ENCODE measurements at regions not wholly inside any gene's neighbourhood (a gene's known extent, or its start where the extent isn't known, plus 50 kb on each side); places are given as distances from the start of the nearest gene placed in this dataset.
A peak's percentile ranks its signal among the peaks of the same experiment; 100 is the strongest.

DNA sequence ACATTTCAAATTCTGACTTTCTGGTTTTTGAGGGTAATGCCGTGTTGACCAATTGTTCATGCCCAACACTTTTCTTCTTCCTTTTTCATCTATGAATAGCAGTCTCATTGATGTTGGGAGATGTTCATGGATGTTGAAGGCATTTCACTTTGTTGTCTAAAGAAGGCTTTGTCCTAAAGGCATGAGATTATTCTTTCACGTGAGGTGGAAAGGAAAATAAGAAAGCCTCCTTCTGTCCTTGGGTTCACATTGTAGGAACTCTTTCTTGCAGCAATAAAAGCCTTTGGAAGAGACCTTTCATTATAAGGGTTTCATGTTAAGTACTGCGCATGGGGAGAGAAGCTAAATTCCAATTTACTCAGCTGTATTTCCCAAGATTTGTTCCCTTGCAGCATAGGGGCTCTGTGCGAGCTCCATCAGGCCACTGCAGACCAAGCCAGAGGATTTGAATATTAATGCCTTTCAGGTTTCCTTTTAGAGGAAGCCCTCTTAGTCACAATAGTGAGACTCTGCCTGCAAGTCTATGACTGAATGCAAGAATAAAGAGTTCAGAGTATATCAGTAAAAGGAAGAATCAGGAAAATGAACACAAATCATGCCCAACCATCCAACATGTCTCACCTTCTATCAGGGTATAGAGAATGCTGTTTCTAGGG is 274.6 kb downstream of the TMEM38B start:
- H3K4me3 ChIP-seq (ENCODE audit: low read depth, low read length) = no peak overlapping the region
- DNase-seq (ENCODE audit: low read depth) = no peak

- no peak overlapping the region for H3K4me3 ChIP-seq (ENCODE audit: low read depth, low read length)
- no peak for DNase-seq (ENCODE audit: low read depth)
Observed at GRCh38 chr9:105969636-105970035, 275.3 kb downstream of the TMEM38B start.

- no peak for DNase-seq (ENCODE audit: low read depth)
- no peak overlapping the region for H3K4me3 ChIP-seq (ENCODE audit: low read depth, low read length)
Observed at GRCh38 chr9:105971986-105972385, 277.6 kb downstream of the TMEM38B start.

DNA sequence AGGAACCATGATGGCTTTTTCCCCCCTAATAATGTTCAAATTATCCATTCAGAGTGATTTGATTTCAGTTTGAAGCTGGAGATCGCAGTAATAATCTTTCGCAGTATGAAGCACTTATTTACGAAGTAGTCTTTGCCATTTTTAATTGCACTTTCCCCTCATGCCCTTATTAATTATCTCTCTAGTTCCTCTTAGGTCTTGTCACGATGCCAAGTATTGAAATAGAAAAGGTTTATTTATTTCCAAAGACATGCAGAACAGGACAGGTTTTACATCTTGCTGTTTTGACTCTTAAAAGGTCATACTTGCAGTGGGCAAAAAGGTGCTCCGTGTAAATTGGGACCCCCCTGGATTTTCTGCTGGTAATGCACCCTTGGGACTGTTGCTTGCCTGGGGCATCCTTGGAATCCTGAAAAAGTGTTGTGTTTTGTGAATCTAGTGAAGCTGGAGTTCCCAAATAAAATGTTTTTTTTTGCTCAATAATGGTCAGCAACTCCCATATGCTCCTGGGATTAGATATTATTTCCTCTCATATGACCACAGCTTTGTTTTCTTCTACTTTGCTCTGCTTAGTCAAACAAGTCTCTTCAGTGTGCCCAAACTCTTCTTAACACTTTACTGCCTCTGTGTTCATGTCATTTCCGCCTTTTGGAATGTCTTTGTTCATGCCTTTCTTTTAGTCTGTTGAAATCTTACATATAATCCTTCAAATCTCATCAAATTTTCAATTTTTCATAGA is 278.3 kb downstream of the TMEM38B start:
- DNase-seq (ENCODE audit: low read depth) = no peak
- no peak overlapping the region for H3K4me3 ChIP-seq (ENCODE audit: low read depth, low read length)

GRCh38 chr9:105973951-105974351 is 279.6 kb downstream of the TMEM38B start:
- DNase-seq (ENCODE audit: low read depth) = peak; percentile 62

DNA sequence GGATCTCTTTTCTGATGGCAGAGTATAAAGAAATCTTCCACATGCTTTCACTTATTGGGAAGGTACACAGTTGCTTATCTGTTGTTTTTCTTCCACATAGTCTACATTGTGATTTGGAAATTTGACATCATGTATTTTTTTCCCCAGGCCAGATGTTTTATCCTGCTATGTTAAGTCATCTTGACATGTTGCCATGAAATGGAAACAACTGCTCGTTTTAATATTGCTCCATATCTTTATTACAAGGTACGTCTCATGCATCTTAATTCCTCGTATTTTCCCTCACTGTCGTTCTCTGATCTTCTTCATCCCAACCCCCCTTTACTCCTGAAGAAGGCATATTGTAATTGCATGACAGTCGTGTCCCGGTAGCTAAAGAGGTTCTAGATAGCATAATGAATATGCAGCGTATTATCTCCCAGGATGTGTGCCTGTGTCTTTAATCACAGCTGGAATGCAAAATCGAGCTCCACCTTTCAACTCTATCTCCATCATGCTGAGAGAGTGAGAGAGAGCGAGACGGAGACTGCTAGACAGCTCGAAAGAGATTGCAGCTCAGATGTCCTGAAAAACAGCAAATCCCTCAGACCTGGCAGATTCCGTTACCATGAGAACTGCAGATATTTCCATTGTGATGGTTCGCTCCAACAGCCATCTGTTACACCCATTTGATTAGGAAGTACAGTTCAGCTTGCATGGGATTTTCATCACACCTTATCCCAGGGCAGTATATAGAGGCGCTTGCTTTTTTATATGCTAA is 281.7 kb downstream of the TMEM38B start:
- DNase-seq (ENCODE audit: low read depth) = peak; percentile 13
- H3K4me3 ChIP-seq (ENCODE audit: low read depth, low read length) = no peak overlapping the region

More at GRCh38 chr9:105973951-105974351, 279.6 kb downstream of the TMEM38B start:
- H3K4me3 ChIP-seq (ENCODE audit: low read depth, low read length) = no peak overlapping the region

DNA sequence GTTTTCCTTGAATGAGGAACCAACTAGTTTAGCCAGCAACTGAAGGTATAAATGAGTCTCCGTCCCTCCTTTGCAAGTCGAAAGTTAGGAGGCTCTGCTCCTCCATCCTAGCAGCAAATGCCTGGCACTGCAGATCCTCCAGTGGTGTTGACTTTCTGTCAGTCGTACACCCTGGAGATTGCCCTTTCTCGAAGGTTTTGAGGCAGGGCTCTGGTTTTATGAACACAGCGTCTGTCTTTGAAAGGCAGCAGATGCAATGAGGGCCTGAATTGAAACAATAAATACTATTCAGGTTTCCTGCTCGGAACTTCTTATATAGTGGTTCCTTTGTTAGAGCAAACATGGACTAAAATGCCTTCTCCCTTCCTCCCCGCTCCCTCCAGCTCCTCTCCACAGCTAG is 284.0 kb downstream of the TMEM38B start:
- DNase-seq (ENCODE audit: low read depth) = no peak

DNA sequence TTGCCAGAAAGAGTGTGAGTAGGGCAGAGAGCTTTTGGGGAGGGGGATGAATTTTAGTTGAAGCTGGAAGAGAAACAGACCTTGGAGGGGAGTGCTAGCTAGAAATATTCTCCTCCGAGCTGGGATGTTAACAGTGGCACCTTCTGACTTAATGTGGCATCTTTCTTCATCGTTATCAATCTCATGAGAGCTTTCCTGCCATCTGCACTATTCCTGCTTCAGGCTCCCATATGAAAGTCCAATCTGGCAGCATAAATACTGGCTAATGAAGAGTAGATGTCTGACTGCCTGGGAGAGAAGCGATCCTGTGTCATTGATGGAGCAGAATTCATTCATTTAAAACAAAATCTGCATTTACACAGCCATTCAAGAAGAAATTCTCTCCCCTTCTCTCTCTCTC is 284.5 kb downstream of the TMEM38B start:
- no peak overlapping the region for H3K4me3 ChIP-seq (ENCODE audit: low read depth, low read length)
- no peak for DNase-seq (ENCODE audit: low read depth)

More for the DNA sequence above, 284.0 kb downstream of the TMEM38B start:
- no peak overlapping the region for H3K4me3 ChIP-seq (ENCODE audit: low read depth, low read length)

DNA sequence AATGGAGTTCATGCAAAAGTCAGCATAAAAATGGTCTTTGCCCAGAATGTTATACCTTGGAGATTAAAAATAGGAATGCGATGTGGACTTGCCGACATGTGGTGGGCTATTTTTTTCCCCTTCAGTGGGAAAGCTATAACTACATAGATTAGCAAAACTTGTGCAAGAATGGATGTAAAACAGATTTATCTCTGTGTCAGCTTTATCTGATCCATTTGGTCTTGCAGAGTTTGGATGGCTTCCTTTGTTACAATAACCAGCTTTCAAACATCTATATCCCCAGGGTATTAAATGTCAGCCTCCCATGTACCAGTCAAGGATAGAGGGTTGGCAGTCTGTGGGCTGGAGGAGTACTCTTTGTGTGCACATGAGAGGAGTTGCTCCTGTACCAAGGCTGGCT is 284.9 kb downstream of the TMEM38B start:
- no peak overlapping the region for H3K4me3 ChIP-seq (ENCODE audit: low read depth, low read length)
- no peak for DNase-seq (ENCODE audit: low read depth)

- no peak overlapping the region for H3K4me3 ChIP-seq (ENCODE audit: low read depth, low read length)
- DNase-seq (ENCODE audit: low read depth) = no peak
Observed at GRCh38 chr9:105984714-105985113, 290.4 kb downstream of the TMEM38B start.

DNA sequence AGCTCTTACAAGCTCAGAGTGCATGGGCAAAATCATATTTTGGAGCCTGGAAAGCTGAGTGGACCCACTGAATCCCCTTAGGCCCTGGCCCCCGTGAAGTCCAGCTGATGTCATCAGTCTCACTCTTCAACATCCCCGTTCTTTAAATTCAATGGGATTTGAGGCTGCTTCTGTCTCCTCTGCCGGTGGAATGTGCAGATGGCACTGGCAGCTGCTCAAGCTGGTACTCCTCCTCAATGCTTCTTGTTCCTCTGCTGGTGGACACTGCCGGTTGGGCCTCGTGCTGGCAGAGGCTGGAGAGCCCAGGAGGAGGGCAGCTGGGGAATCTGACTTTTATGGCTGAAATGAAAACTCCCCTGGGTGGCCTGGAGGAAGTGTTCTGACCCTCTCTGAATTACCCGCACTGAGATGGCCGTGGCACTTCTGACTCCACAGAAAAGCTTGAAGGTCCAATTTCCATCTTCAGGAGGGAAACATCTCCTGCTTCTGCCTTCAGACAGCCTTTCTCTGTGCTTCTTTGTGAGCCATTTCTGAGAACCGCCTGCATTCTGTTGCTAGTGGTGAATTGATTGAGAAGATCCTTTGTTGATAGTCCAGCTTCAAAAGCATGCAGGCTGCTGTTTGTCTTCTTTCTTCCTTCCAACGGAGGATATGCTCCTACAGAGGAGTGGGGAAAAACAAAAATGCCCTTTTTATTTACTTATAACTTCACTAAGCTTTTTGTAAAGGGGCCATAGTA is 298.9 kb downstream of the TMEM38B start:
- DNase-seq (ENCODE audit: low read depth) = no peak
- no peak overlapping the region for H3K4me3 ChIP-seq (ENCODE audit: low read depth, low read length)

GRCh38 chr9:105993921-105994715 is 299.8 kb downstream of the TMEM38B start:
- no peak for DNase-seq (ENCODE audit: low read depth)
- H3K4me3 ChIP-seq (ENCODE audit: low read depth, low read length) = no peak overlapping the region

GRCh38 chr9:105994970-105995369 is 300.6 kb downstream of the TMEM38B start:
- no peak for DNase-seq (ENCODE audit: low read depth)
- H3K4me3 ChIP-seq (ENCODE audit: low read depth, low read length) = no peak overlapping the region

DNA sequence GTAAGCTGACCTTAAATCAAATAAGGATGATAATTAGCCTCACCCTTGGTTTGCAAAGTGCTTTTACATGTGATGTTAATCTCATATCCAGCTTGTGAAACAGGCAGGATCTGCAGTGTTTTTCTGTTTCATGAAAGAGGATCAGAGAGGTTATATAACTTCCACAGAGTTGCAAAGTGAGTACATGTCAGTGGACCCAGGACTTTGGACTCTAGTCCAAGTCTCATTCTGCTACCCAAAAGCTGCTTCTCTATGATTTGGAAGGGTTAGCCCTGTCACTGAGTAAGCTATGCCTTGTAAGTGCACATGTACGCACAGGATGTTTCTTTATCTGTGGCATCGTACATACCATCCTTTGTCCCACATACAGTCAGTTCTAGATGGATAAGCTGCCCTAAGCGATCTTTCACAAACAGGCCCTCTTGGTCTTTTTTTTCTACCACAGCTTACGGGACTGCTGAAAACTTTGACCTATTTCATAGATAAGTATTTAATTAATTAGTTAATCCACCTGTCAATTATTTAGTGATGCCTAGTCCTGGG is 322.9 kb downstream of the TMEM38B start:
- no peak for DNase-seq (ENCODE audit: low read depth)
- H3K4me3 ChIP-seq (ENCODE audit: low read depth, low read length) = no peak overlapping the region

- no peak overlapping the region for H3K4me3 ChIP-seq (ENCODE audit: low read depth, low read length)
Observed at GRCh38 chr9:106019039-106019680, 324.8 kb downstream of the TMEM38B start.

GRCh38 chr9:106019702-106020101 is 325.4 kb downstream of the TMEM38B start:
- DNase-seq (ENCODE audit: low read depth) = no peak
- no peak overlapping the region for H3K4me3 ChIP-seq (ENCODE audit: low read depth, low read length)

More at GRCh38 chr9:106019039-106019680, 324.8 kb downstream of the TMEM38B start:
- no peak for DNase-seq (ENCODE audit: low read depth)

DNA sequence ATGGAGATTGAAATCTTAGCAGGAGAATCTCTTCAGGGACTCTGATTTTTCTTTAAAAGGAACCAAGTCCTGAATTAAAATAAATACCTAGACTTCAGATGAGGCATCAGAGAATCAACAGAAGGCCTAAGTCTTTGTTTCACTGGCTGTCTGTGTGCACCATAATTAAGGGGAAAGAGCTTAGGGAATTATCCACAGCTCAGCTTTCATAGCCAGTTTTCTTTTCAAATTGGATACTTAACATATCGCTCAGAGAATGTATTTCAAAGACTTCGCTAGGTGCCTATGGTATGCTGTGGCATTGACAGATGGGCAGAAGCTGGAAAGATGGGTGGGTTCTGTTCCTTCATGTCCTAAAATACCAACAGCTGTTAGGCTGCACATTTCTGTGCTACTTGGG is 325.8 kb downstream of the TMEM38B start:
- H3K4me3 ChIP-seq (ENCODE audit: low read depth, low read length) = no peak overlapping the region
- DNase-seq (ENCODE audit: low read depth) = no peak

GRCh38 chr9:106023455-106023854 is 329.1 kb downstream of the TMEM38B start:
- no peak overlapping the region for H3K4me3 ChIP-seq (ENCODE audit: low read depth, low read length)
- no peak for DNase-seq (ENCODE audit: low read depth)
